Fibroblast of lung (primary cell): ENCODE measurements at regions not wholly inside any gene's neighbourhood (a gene's known extent, or its start where the extent isn't known, plus 50 kb on each side); places are given as distances from the start of the nearest gene placed in this dataset.

Source experiments
- CTCF ChIP-seq, 2 donors: IDR thresholded peaks in 1 of 2; conservative IDR thresholded peaks in 1 of 2; 1 replicate in 1 of 2; 2 replicates in 1 of 2; pipeline ENCODE4 v1.5.1; 2011 to 2012; ENCODE audit warnings: low read length in 2 of 2, control low read depth in 1 of 2, inconsistent platforms in 1 of 2, low read depth in 1 of 2, mild to moderate bottlenecking in 1 of 2
- EZH2 ChIP-seq: IDR thresholded peaks from 2 replicates; pipeline ENCODE4 v1.5.1; 2012; ENCODE audit warnings: low read length, control low read depth, mild to moderate bottlenecking; ENCODE audit errors: missing control alignments

GRCh38 chr13:99792079-99792921 lies 179.3 kb downstream of the ZIC5 start:
- no peak for TF ChIP-seq CTCF (conservative IDR thresholded peaks at IDR 0.05 in 1 of 2, IDR thresholded peaks at IDR 0.05 in 1 of 2; ENCODE audit: low read depth in 1 of 2, low read length in 2 of 2)
- TF ChIP-seq EZH2: no peak
